ENCODE measurements at regions not wholly inside any gene's neighbourhood (a gene's known extent, or its start where the extent isn't known, plus 50 kb on each side); places are given as distances from the start of the nearest gene placed in this dataset.

- Histone ChIP-seq H3K4me3 (ENCODE audit: low read depth, low read length) (no peak overlapping the region), H3K79me2 (ENCODE audit: control insufficient read depth, insufficient read depth, low read length, poor library complexity) (no peaks in the 10 kb centered on the region)
- no CpG with 5 or more reads among the region's 1 CpG for WGBS (ENCODE audit: extremely low coverage, insufficient coverage, insufficient read length)
These were observed 93.0 kb downstream of the CPN2 start for GRCh38 chr3:194257916-194258668.

GRCh38 chr3:194259982-194260766, 91.0 kb downstream of the CPN2 start:
- Histone ChIP-seq H3K9me3 (ENCODE audit: insufficient read depth, low read depth, low read length) (no peaks in the 10 kb centered on the region), H3K4me3 (ENCODE audit: low read depth, low read length) (no peak overlapping the region), H3K79me1 (ENCODE audit: low read length) (no peaks in the 10 kb centered on the region), H3K18ac (ENCODE audit: low read length) (no peak overlapping the region), H4K12ac (ENCODE audit: low read depth, low read length) (no peak overlapping the region), H2AFZ (ENCODE audit: insufficient read depth, low read length, poor library complexity) (no peak overlapping the region), H3K27ac (ENCODE audit: low read depth, low read length) (no peak overlapping the region), H3K14ac (ENCODE audit: low read length) (no peak overlapping the region), H2BK5ac (ENCODE audit: low read depth, low read length, poor library complexity) (no peak overlapping the region), H3K4me1 (ENCODE audit: control insufficient read depth in 1 of 2, insufficient read depth in 2 of 2, low read length in 2 of 2) (peaks cover 2 to 5% of the 10 kb centered on the region in 2 experiments), H3K4me2 (ENCODE audit: low read length) (no peak overlapping the region), H4K8ac (ENCODE audit: low read depth, low read length) (no peak overlapping the region), H3K36me3 (ENCODE audit: control insufficient read depth in 1 of 2, insufficient read depth in 2 of 2, low read length in 2 of 2) (no peaks in the 10 kb centered on the region), H3K9ac (ENCODE audit: low read length) (no peak overlapping the region), H3K27me3 (ENCODE audit: insufficient read depth, low read length) (no peaks in the 10 kb centered on the region), H4K91ac (ENCODE audit: low read depth, low read length) (no peak overlapping the region), H3K4ac (ENCODE audit: low read depth, low read length) (no peak overlapping the region), H2BK120ac (ENCODE audit: insufficient read depth, low read length, poor library complexity) (no peak overlapping the region), H2BK12ac (ENCODE audit: low read length) (no peak overlapping the region), H3K79me2 (ENCODE audit: control insufficient read depth, insufficient read depth, low read length, poor library complexity) (no peaks in the 10 kb centered on the region), H2AK5ac (ENCODE audit: low read length) (no peak overlapping the region), H3K23ac (ENCODE audit: low read length) (no peak overlapping the region)
- WGBS (ENCODE audit: extremely low coverage, insufficient coverage, insufficient read length) = no CpG with 5 or more reads among the region's 9 CpGs
- DNase-seq = no peak

More at GRCh38 chr3:194257916-194258668, 93.0 kb downstream of the CPN2 start:
- no peak overlapping the region for H2AK5ac ChIP-seq (ENCODE audit: low read length)
- no peak for DNase-seq
- no peak overlapping the region for H2AFZ ChIP-seq (ENCODE audit: insufficient read depth, low read length, poor library complexity)
- H3K27me3 ChIP-seq (ENCODE audit: insufficient read depth, low read length) = no peaks in the 10 kb centered on the region
- H3K23ac ChIP-seq (ENCODE audit: low read length) = no peak overlapping the region
- no peak overlapping the region for H3K18ac ChIP-seq (ENCODE audit: low read length)
- no peak overlapping the region for H3K4ac ChIP-seq (ENCODE audit: low read depth, low read length)
- H4K12ac ChIP-seq (ENCODE audit: low read depth, low read length) = no peak overlapping the region
- no peak overlapping the region for H3K4me2 ChIP-seq (ENCODE audit: low read length)
- no peak overlapping the region for H3K14ac ChIP-seq (ENCODE audit: low read length)
- H3K27ac ChIP-seq (ENCODE audit: low read depth, low read length) = no peak overlapping the region
- H2BK120ac ChIP-seq (ENCODE audit: insufficient read depth, low read length, poor library complexity) = no peak overlapping the region
- H3K9me3 ChIP-seq (ENCODE audit: insufficient read depth, low read depth, low read length) = no peaks in the 10 kb centered on the region
- no peaks in the 10 kb centered on the region for H3K79me1 ChIP-seq (ENCODE audit: low read length)
- no peak overlapping the region for H2BK12ac ChIP-seq (ENCODE audit: low read length)
- H4K8ac ChIP-seq (ENCODE audit: low read depth, low read length) = no peak overlapping the region
- H3K4me1 ChIP-seq (ENCODE audit: control insufficient read depth in 1 of 2, insufficient read depth in 2 of 2, low read length in 2 of 2) = peaks cover 3 to 6% of the 10 kb centered on the region in 2 experiments
- no peak overlapping the region for H4K91ac ChIP-seq (ENCODE audit: low read depth, low read length)
- no peak overlapping the region for H3K9ac ChIP-seq (ENCODE audit: low read length)
- no peaks in the 10 kb centered on the region for H3K36me3 ChIP-seq (ENCODE audit: control insufficient read depth in 1 of 2, insufficient read depth in 2 of 2, low read length in 2 of 2)
- no peak overlapping the region for H2BK5ac ChIP-seq (ENCODE audit: low read depth, low read length, poor library complexity)

- H3K79me1 ChIP-seq (ENCODE audit: low read length) = no peaks in the 10 kb centered on the region
- H4K91ac ChIP-seq (ENCODE audit: low read depth, low read length) = no peak overlapping the region
- no peak overlapping the region for H2BK12ac ChIP-seq (ENCODE audit: low read length)
- no peak overlapping the region for H4K12ac ChIP-seq (ENCODE audit: low read depth, low read length)
- no peak for DNase-seq
- no peak overlapping the region for H4K8ac ChIP-seq (ENCODE audit: low read depth, low read length)
- H3K4me2 ChIP-seq (ENCODE audit: low read length) = no peak overlapping the region
- H3K4me1 ChIP-seq (ENCODE audit: control insufficient read depth in 1 of 2, insufficient read depth in 2 of 2, low read length in 2 of 2) = no peaks in the 10 kb centered on the region
- peak overlapping the region; percentile 33 for H3K9ac ChIP-seq (ENCODE audit: low read length)
- no CpG with 5 or more reads among the region's 6 CpGs for WGBS (ENCODE audit: extremely low coverage, insufficient coverage, insufficient read length)
- no peak overlapping the region for H2AFZ ChIP-seq (ENCODE audit: insufficient read depth, low read length, poor library complexity)
- H3K23ac ChIP-seq (ENCODE audit: low read length) = no peak overlapping the region
- H2AK5ac ChIP-seq (ENCODE audit: low read length) = no peak overlapping the region
- no peak overlapping the region for H3K18ac ChIP-seq (ENCODE audit: low read length)
- H3K27ac ChIP-seq (ENCODE audit: low read depth, low read length) = no peak overlapping the region
- H3K9me3 ChIP-seq (ENCODE audit: insufficient read depth, low read depth, low read length) = peaks cover 1% of the 10 kb centered on the region
- no peak overlapping the region for H3K14ac ChIP-seq (ENCODE audit: low read length)
- H3K79me2 ChIP-seq (ENCODE audit: control insufficient read depth, insufficient read depth, low read length, poor library complexity) = no peaks in the 10 kb centered on the region
- no peaks in the 10 kb centered on the region for H3K36me3 ChIP-seq (ENCODE audit: control insufficient read depth in 1 of 2, insufficient read depth in 2 of 2, low read length in 2 of 2)
- H3K4me3 ChIP-seq (ENCODE audit: low read depth, low read length) = no peak overlapping the region
- no peak overlapping the region for H2BK5ac ChIP-seq (ENCODE audit: low read depth, low read length, poor library complexity)
- no peak overlapping the region for H3K4ac ChIP-seq (ENCODE audit: low read depth, low read length)
- H3K27me3 ChIP-seq (ENCODE audit: insufficient read depth, low read length) = no peaks in the 10 kb centered on the region
- H2BK120ac ChIP-seq (ENCODE audit: insufficient read depth, low read length, poor library complexity) = no peak overlapping the region
These were observed 89.5 kb downstream of the CPN2 start for GRCh38 chr3:194261581-194262063.

GRCh38 chr3:194262176-194262924, 88.8 kb downstream of the CPN2 start:
- Histone ChIP-seq H2BK5ac (ENCODE audit: low read depth, low read length, poor library complexity) (no peak overlapping the region), H3K79me2 (ENCODE audit: control insufficient read depth, insufficient read depth, low read length, poor library complexity) (no peaks in the 10 kb centered on the region), H2AK5ac (ENCODE audit: low read length) (no peak overlapping the region), H3K23ac (ENCODE audit: low read length) (no peak overlapping the region), H3K14ac (ENCODE audit: low read length) (no peak overlapping the region), H3K36me3 (ENCODE audit: control insufficient read depth in 1 of 2, insufficient read depth in 2 of 2, low read length in 2 of 2) (no peaks in the 10 kb centered on the region), H3K4me3 (ENCODE audit: low read depth, low read length) (no peak overlapping the region), H3K4me1 (ENCODE audit: control insufficient read depth in 1 of 2, insufficient read depth in 2 of 2, low read length in 2 of 2) (no peaks in the 10 kb centered on the region), H3K9me3 (ENCODE audit: insufficient read depth, low read depth, low read length) (peaks cover 1% of the 10 kb centered on the region), H2BK120ac (ENCODE audit: insufficient read depth, low read length, poor library complexity) (no peak overlapping the region), H3K9ac (ENCODE audit: low read length) (no peak overlapping the region), H4K12ac (ENCODE audit: low read depth, low read length) (no peak overlapping the region), H4K8ac (ENCODE audit: low read depth, low read length) (no peak overlapping the region), H3K18ac (ENCODE audit: low read length) (no peak overlapping the region), H2AFZ (ENCODE audit: insufficient read depth, low read length, poor library complexity) (no peak overlapping the region), H4K91ac (ENCODE audit: low read depth, low read length) (no peak overlapping the region), H3K27me3 (ENCODE audit: insufficient read depth, low read length) (no peaks in the 10 kb centered on the region), H3K27ac (ENCODE audit: low read depth, low read length) (no peak overlapping the region), H3K79me1 (ENCODE audit: low read length) (no peaks in the 10 kb centered on the region), H2BK12ac (ENCODE audit: low read length) (no peak overlapping the region), H3K4me2 (ENCODE audit: low read length) (no peak overlapping the region), H3K4ac (ENCODE audit: low read depth, low read length) (no peak overlapping the region)
- WGBS (ENCODE audit: extremely low coverage, insufficient coverage, insufficient read length) = no CpG with 5 or more reads among the region's 10 CpGs
- no peak for DNase-seq

Data from trophoblast cell (in vitro differentiated cells and primary cell).